Thyroid gland (tissue), 4 donors: ENCODE measurements at regions not wholly inside any gene's neighbourhood (a gene's known extent, or its start where the extent isn't known, plus 50 kb on each side); places are given as distances from the start of the nearest gene placed in this dataset.

Source experiments
- DNase-seq, 2 donors: peaks; one replicate each; pipeline ENCODE4 v3.0.0-alpha.2; 2019
- H3K27ac ChIP-seq, 3 donors: fragments of 200-600 bp; sonication (generic); 1 replicate in 2 of 3; 2 replicates in 1 of 3; pipeline ENCODE4 v1.5.1; 2016 to 2019; ENCODE audit warnings: mild to moderate bottlenecking in 1 of 3, moderate library complexity in 1 of 3
- H3K27me3 ChIP-seq: fragments of 200-600 bp; sonication (generic); one replicate; pipeline ENCODE4 v1.5.1; 2019
- H3K36me3 ChIP-seq, 2 donors: fragments of 200-600 bp; sonication (generic); one replicate each; pipeline ENCODE4 v1.5.1; 2016 to 2019
- H3K4me1 ChIP-seq, 2 donors: fragments of 200-600 bp; sonication (generic); one replicate each; pipeline ENCODE4 v1.5.1; 2017 to 2019
- H3K4me3 ChIP-seq, 3 donors: fragments of 200-600 bp; sonication (generic); replicated peaks in 1 of 3; 1 replicate in 2 of 3; 2 replicates in 1 of 3; pipeline ENCODE4 v1.5.1; 2016; ENCODE audit warnings: mild to moderate bottlenecking in 1 of 3
- H3K9me3 ChIP-seq: fragments of 200-600 bp; sonication (generic); one replicate; pipeline ENCODE4 v1.5.1; 2017
- POLR2A ChIP-seq, 2 donors: fragments of 450-650 bp; IDR thresholded peaks; one replicate each; pipeline ENCODE4 v1.6.1; 2017; ENCODE audit warnings: antibody characterized with exemption in 2 of 2, mild to moderate bottlenecking in 2 of 2, moderate library complexity in 1 of 2
- WGBS, 2 donors: methylation state at CpG; one replicate each; pipeline ENCODE4 v1.1.5; 2017; 5-methylcytosine and 5-hydroxymethylcytosine counted together
- intact Hi-C: fragments of 100-400 bp; cut with DNase I; formaldehyde crosslinking; loops from one replicate; pipeline ENCODE4 v1.15.1; 2023
- TF ChIP-seq, protein P1 (sequence below), 6 experiments: fragments of 200-600 bp in 3 of 6; fragments of 450-650 bp in 3 of 6; sonication (generic) in 3 of 6; IDR thresholded peaks; one replicate each; pipeline ENCODE4 v1.5.1; 2016 to 2019; ENCODE audit warnings: antibody characterized with exemption in 6 of 6, mild to moderate bottlenecking in 2 of 6, inconsistent platforms in 1 of 6, moderate library complexity in 1 of 6

DNA sequence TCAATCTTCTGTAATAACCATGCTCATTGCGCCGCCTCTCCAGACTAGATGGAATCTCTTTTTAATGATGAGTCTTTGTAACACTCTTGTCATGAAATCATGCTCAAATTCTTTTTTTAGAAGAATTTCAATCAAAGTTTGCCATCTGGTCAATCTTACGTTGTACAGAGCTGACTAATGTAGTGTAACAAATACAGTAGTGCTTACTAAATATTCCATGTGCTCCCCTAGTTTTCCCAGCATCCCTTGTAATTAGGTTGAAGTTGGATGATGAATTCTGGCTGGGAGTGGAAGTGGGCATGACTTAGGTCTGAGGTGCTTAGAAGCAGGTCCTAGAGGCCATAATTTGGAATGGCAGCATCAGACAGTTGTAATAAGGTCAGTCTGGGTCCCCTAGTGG lies 309.1 kb upstream of the SNX7 start:
- no peaks in the 10 kb centered on the region for H3K4me1 ChIP-seq
- no peaks in the 10 kb centered on the region for H3K27me3 ChIP-seq
- 91 to 95% methylated on average over 3 of the region's 3 CpGs for WGBS, 2 donors
- no peaks in the 10 kb centered on the region for H3K36me3 ChIP-seq
- H3K27ac ChIP-seq, result no peak overlapping the region
- no peak for DNase-seq
- H3K4me3 ChIP-seq, result no peak overlapping the region
- intact Hi-C loops, result no loop called here
- no peak for TF ChIP-seq POLR2A (IDR thresholded peaks at IDR 0.05)
- no peaks in the 10 kb centered on the region for H3K9me3 ChIP-seq

DNA sequence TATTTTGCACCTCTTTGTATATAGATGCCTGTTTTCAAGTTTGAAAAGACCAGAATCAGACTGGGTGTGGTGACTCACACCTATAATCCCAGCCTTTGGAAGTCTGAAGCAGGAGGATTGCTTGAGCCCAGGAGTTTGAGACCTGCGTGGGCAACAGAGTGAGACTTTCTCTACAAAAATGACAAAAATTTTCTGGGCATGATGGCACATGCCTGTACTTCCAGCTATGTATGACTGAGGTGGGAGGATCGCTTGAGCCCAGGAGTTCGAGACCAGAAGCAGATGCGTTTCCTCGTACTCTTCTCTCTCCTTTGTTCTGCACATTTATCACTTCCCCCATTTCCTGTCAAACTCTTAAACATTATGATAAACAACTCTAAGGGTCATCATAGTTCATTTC lies 310.0 kb upstream of the SNX7 start:
- Histone ChIP-seq H3K36me3 (no peaks in the 10 kb centered on the region), H3K9me3 (no peaks in the 10 kb centered on the region), H3K27ac (no peak overlapping the region), H3K4me1 (no peaks in the 10 kb centered on the region), H3K27me3 (no peaks in the 10 kb centered on the region), H3K4me3 (no peak overlapping the region)
- intact Hi-C loops, result no loop called here
- TF ChIP-seq, protein P1, sequence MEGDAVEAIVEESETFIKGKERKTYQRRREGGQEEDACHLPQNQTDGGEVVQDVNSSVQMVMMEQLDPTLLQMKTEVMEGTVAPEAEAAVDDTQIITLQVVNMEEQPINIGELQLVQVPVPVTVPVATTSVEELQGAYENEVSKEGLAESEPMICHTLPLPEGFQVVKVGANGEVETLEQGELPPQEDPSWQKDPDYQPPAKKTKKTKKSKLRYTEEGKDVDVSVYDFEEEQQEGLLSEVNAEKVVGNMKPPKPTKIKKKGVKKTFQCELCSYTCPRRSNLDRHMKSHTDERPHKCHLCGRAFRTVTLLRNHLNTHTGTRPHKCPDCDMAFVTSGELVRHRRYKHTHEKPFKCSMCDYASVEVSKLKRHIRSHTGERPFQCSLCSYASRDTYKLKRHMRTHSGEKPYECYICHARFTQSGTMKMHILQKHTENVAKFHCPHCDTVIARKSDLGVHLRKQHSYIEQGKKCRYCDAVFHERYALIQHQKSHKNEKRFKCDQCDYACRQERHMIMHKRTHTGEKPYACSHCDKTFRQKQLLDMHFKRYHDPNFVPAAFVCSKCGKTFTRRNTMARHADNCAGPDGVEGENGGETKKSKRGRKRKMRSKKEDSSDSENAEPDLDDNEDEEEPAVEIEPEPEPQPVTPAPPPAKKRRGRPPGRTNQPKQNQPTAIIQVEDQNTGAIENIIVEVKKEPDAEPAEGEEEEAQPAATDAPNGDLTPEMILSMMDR (IDR thresholded peaks at IDR 0.05), result no peak
- no peak for TF ChIP-seq POLR2A (IDR thresholded peaks at IDR 0.05)
- no peak for DNase-seq
- WGBS, 2 donors, result 74 to 76% methylated on average over 5 of the region's 5 CpGs

DNA sequence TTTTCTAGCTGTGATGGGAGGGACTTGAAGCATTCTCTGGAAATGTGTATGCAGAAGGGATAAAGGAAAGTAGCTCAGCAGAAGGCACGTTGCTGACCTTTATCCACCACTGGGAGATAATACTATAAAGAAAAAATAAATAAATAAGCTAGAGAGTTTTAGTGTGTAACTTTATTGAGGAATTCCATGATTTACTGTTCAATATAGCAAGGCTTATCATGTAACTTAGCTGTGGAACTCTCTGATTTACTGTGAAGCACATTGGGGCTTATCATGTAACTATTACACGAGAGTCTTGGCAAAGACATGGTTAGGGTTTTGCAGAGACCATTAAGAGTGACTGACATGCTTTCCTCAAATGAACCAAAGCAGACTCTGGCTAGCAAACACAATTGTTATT lies 316.1 kb upstream of the SNX7 start:
- Histone ChIP-seq H3K4me1 (no peaks in the 10 kb centered on the region), H3K36me3 (no peaks in the 10 kb centered on the region), H3K27me3 (no peaks in the 10 kb centered on the region), H3K9me3 (no peaks in the 10 kb centered on the region), H3K4me3 (no peak overlapping the region), H3K27ac (no peak overlapping the region)
- intact Hi-C loops, result no loop called here
- WGBS, 2 donors, result 66% methylated on average over 2 of the region's 2 CpGs
- TF ChIP-seq, protein P1 (IDR thresholded peaks at IDR 0.05), result no peak
- TF ChIP-seq POLR2A (IDR thresholded peaks at IDR 0.05), result no peak
- no peak for DNase-seq

DNA sequence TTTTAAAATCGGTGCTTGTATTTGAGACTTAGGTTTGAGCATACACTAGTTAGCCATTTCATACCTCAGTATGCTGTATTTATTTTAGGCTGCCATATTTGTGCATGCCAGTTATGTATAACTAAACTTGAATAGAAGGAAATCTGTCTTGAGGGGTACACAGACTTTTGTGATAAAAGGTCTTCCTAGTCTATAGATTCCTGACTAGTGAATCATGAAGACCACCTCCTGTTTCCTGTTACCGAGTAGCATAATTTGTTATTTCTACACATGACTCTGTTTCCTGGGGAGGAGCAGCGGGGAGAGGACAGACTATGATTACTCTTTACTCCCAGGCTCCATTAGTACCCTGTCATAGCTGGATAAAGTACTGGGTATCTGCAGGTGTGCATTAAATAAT lies 316.8 kb upstream of the SNX7 start:
- WGBS, 2 donors, result 70 to 73% methylated on average over 3 of the region's 3 CpGs
- H3K4me1 ChIP-seq, result no peaks in the 10 kb centered on the region
- no peaks in the 10 kb centered on the region for H3K9me3 ChIP-seq
- H3K36me3 ChIP-seq, result no peaks in the 10 kb centered on the region
- no peak for TF ChIP-seq POLR2A (IDR thresholded peaks at IDR 0.05)
- TF ChIP-seq, protein P1 (IDR thresholded peaks at IDR 0.05), result no peak
- DNase-seq, result no peak
- H3K27ac ChIP-seq, result no peak overlapping the region
- H3K4me3 ChIP-seq, result no peak overlapping the region
- no peaks in the 10 kb centered on the region for H3K27me3 ChIP-seq
- intact Hi-C loops, result no loop called here

DNA sequence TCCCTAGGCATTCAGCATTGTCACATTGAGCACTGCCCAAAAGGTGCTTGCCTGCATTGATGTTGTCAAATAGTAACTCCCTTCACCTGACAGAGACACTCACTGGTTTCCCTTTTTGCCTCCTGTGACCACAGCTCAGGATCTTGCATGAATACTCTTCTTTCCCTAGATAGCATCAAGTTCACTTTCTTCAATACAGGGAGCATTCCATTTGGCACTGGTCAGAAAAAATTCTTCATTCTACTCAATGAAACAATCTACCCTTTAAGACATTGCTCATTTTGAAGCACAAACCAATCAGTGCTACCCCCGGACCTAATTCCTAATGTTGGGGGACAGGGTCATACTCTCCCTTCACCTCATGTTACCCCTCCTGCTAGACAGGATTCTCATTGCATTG lies 319.0 kb upstream of the SNX7 start:
- no peak for DNase-seq
- Histone ChIP-seq H3K9me3 (no peaks in the 10 kb centered on the region), H3K4me1 (no peaks in the 10 kb centered on the region), H3K4me3 (no peak overlapping the region), H3K27me3 (no peaks in the 10 kb centered on the region), H3K27ac (no peak overlapping the region), H3K36me3 (no peaks in the 10 kb centered on the region)
- intact Hi-C loops, result no loop called here
- no peak for TF ChIP-seq POLR2A (IDR thresholded peaks at IDR 0.05)
- TF ChIP-seq, protein P1 (IDR thresholded peaks at IDR 0.05), result no peak
- WGBS, 2 donors, result 76 to 85% methylated on average over 1 of the region's 1 CpG

DNA sequence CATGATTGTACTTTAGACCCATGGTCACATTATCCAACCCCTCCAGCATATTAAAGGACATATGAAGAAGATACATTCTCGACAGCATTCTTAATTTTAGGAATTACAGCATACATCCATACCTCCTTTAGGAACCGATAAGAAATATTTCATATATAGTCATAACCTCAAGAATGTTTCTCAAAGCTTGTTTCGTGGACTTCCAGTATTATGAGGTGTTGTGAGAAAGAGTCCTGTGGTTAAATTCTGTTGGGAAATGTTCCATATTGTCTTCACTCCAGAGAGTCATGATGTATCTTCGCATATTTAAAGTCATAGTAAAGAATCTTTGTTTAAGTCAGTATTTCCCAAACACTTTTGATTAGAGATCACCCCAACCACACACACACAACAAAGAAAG lies 321.0 kb upstream of the SNX7 start:
- Histone ChIP-seq H3K36me3 (no peaks in the 10 kb centered on the region), H3K4me3 (no peak overlapping the region), H3K4me1 (no peaks in the 10 kb centered on the region), H3K27ac (no peak overlapping the region), H3K9me3 (no peaks in the 10 kb centered on the region), H3K27me3 (no peaks in the 10 kb centered on the region)
- 85 to 89% methylated on average over 4 of the region's 4 CpGs for WGBS, 2 donors
- no peak for DNase-seq
- no peak for TF ChIP-seq POLR2A (IDR thresholded peaks at IDR 0.05)
- TF ChIP-seq, protein P1 (IDR thresholded peaks at IDR 0.05), result no peak
- intact Hi-C loops, result no loop called here
